ENCODE measurements at regions not wholly inside any gene's neighbourhood (a gene's known extent, or its start where the extent isn't known, plus 50 kb on each side); places are given as distances from the start of the nearest gene placed in this dataset.

DNA sequence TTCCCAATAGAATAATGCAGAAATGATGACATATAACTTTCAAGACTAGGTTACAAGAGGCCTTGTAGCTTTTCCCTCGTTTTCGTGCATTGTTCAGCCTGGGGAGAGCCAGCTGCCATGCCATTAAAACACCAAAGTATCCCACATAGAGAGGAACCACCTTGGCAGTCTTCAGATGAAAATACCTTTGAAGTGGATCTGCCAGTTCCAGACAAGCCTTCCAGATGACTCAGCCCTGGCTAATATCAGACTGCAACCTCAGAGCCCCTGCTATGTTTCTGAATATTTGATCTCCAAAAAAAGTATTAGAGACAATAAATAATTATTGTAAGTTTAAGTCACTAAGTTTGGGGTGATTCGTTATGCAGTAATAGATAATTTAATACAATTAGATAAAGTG, 294.3 kb upstream of the GBE1 start:
- ChIA-PET CTCF (no interaction called here), POLR2A (no interaction called here)
- no peak for DNase-seq (ENCODE audit: low read depth, low spot score)
- TF ChIP-seq, protein P1, sequence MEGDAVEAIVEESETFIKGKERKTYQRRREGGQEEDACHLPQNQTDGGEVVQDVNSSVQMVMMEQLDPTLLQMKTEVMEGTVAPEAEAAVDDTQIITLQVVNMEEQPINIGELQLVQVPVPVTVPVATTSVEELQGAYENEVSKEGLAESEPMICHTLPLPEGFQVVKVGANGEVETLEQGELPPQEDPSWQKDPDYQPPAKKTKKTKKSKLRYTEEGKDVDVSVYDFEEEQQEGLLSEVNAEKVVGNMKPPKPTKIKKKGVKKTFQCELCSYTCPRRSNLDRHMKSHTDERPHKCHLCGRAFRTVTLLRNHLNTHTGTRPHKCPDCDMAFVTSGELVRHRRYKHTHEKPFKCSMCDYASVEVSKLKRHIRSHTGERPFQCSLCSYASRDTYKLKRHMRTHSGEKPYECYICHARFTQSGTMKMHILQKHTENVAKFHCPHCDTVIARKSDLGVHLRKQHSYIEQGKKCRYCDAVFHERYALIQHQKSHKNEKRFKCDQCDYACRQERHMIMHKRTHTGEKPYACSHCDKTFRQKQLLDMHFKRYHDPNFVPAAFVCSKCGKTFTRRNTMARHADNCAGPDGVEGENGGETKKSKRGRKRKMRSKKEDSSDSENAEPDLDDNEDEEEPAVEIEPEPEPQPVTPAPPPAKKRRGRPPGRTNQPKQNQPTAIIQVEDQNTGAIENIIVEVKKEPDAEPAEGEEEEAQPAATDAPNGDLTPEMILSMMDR (IDR thresholded peaks at IDR 0.05; ENCODE audit: insufficient read depth, low read length, missing control alignments): no peak
- H3K4me3 ChIP-seq (ENCODE audit: low read depth, low read length): no peak overlapping the region

DNA sequence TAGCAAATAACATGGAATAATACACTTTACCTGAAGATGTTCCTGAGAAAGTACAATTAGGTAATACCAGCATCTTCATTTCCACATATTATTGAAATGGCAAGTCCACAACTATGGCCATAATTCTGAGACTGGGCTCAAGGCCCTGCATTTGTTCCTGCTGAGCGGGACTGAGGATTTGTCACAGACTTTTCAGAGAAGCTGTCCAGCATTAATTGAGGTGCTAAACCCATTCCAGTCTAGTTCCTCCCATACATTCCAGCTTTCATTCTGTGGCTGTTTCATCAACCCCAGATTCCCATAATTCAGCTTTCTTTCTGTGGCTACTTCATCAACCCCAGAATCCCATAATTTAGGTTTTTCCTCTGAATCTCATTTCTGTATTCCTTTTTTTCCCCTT, 293.4 kb upstream of the GBE1 start:
- POLR2A ChIA-PET: no interaction called here
- CTCF ChIA-PET: no interaction called here
- no peak for DNase-seq (ENCODE audit: low read depth, low spot score)
- TF ChIP-seq, protein P1 (IDR thresholded peaks at IDR 0.05; ENCODE audit: insufficient read depth, low read length, missing control alignments): no peak
- no peak overlapping the region for H3K4me3 ChIP-seq (ENCODE audit: low read depth, low read length)

DNA sequence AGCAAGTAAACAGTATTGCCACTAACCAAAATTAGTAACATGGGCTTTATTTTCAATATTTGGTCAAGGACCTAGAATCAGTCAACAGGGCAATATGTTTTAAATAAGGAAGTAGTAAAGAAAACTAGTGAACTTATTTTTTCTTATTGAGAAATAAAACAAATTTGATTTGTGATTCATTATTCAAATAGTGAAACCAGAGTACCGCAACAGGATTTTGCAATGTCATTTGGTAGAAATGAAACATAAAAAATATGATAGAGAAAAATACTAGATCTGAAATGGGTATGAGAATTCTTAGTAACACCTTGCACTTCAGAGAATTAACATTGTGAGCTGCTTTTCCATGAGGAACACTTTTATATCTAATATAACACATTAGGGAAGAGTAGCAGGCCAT, 291.8 kb upstream of the GBE1 start:
- TF ChIP-seq, protein P1 (IDR thresholded peaks at IDR 0.05; ENCODE audit: insufficient read depth, low read length, missing control alignments): no peak
- CTCF ChIA-PET: no interaction called here
- no peak for DNase-seq (ENCODE audit: low read depth, low spot score)
- no peak overlapping the region for H3K4me3 ChIP-seq (ENCODE audit: low read depth, low read length)
- POLR2A ChIA-PET: no interaction called here

DNA sequence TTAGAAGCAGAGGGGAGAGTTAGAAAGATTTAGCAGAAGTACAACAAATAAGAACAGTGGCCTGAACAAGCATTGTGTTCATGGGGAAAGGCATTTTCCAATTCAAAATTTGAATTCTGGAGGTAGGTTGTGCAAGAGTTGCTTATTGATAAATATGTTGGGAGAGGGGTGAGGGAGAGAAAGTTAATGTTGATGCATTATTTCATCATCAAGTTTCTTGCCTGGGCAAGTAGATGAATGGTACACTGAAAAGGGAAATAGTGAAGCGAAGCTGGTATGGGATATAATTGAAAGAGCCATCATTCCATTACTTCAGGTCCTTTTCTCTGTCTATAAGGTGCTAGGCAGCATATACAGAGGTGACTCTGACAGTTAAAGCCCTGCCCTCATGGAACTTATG, 288.9 kb upstream of the GBE1 start:
- ChIA-PET POLR2A (no interaction called here), CTCF (no interaction called here)
- TF ChIP-seq, protein P1 (IDR thresholded peaks at IDR 0.05; ENCODE audit: insufficient read depth, low read length, missing control alignments): no peak
- no peak overlapping the region for H3K4me3 ChIP-seq (ENCODE audit: low read depth, low read length)
- no peak for DNase-seq (ENCODE audit: low read depth, low spot score)

DNA sequence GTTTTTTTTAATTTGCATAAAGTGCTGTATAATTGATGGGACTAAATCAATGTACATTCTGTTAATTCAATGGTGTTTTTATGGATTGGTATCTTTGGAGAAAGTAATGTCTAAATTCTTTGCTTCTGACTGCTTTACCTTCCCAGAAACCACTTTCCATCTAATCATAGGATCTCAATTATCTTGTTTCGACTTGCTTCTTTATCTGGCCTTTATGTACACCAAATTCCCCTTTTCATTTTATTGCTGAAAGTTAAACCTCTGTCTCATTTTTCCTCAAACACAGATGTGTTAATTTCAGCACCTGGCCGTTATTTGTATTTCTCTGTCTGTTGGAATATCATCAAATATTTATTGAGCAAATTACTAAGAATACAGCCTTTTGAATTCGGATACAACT, 287.3 kb upstream of the GBE1 start:
- TF ChIP-seq, protein P1 (IDR thresholded peaks at IDR 0.05; ENCODE audit: insufficient read depth, low read length, missing control alignments): no peak
- no peak overlapping the region for H3K4me3 ChIP-seq (ENCODE audit: low read depth, low read length)
- ChIA-PET CTCF (no interaction called here), POLR2A (no interaction called here)
- DNase-seq (ENCODE audit: low read depth, low spot score): no peak

DNA sequence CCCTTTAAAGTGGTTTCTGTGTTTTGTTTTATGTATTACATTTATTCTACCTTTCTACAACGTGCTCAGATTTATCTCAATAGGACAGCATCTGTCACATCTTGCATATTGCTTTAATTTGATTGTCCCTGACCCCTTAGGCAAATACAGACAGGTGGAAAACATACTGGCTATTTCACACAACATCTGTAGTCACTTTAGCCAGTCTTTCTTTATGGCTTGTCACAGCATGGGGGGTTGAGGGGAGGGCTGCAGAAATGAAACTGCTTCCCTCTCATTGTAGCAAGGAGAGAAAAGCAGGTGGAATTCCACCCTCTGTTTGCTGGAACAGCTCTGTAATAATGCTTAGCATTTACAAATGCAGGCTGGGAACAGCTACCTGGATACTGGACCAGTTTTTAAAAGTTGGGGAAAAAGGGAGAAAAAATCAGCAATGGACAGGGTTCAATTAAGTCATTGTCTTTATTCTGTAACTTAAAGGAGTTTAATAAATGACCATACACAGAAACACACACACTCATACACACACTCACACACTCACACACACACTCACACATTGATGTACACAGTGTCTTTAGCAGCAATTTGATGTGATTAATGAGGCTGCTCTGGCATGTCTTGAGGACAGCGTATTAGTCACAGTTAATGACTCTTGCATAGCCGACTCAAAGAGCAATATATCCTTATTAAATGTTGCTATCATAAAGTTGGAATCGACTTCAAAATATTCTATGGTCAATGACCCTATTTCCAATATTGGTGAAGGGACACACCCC, 283.7 kb upstream of the GBE1 start:
- POLR2A ChIA-PET: no interaction called here
- H3K4me3 ChIP-seq (ENCODE audit: low read depth, low read length): no peak overlapping the region
- TF ChIP-seq, protein P1 (IDR thresholded peaks at IDR 0.05; ENCODE audit: insufficient read depth, low read length, missing control alignments): no peak
- no peak for DNase-seq (ENCODE audit: low read depth, low spot score)
- CTCF ChIA-PET: no interaction called here
